GM10266 (cell line): ENCODE measurements at regions not wholly inside any gene's neighbourhood (a gene's known extent, or its start where the extent isn't known, plus 50 kb on each side); places are given as distances from the start of the nearest gene placed in this dataset.

Source experiments
- DNase-seq: peaks from one replicate; pipeline ENCODE4 v3.0.0; 2012; ENCODE audit errors: extremely low spot score
- TF ChIP-seq, protein P1 (sequence below): IDR thresholded peaks from 2 replicates; pipeline ENCODE4 v1.5.1; 2012; ENCODE audit warnings: mild to moderate bottlenecking, low read depth; ENCODE audit not compliant: control insufficient read depth, insufficient read depth; ENCODE audit errors: missing control alignments

DNA sequence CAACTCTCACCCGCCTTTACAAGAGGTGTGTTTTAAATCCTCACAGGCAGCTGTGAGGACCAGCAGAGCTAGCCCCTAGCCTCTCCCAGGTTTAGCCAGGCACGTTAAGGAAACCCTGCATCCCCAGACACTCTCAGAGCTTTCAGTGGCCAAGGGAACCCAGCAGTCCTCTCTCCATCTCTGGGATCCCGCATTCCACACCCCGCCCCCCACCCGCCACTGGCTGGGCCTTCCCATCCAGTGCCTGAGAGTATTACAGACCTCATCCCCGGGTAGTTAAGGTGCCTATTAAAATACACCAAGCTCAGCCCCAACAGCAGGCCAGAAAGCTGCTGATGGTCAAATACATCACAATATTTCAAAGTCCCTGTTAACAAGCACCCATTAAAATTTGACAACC is 256.2 kb downstream of the BCOR start:
- no peak for DNase-seq
- TF ChIP-seq, protein P1, sequence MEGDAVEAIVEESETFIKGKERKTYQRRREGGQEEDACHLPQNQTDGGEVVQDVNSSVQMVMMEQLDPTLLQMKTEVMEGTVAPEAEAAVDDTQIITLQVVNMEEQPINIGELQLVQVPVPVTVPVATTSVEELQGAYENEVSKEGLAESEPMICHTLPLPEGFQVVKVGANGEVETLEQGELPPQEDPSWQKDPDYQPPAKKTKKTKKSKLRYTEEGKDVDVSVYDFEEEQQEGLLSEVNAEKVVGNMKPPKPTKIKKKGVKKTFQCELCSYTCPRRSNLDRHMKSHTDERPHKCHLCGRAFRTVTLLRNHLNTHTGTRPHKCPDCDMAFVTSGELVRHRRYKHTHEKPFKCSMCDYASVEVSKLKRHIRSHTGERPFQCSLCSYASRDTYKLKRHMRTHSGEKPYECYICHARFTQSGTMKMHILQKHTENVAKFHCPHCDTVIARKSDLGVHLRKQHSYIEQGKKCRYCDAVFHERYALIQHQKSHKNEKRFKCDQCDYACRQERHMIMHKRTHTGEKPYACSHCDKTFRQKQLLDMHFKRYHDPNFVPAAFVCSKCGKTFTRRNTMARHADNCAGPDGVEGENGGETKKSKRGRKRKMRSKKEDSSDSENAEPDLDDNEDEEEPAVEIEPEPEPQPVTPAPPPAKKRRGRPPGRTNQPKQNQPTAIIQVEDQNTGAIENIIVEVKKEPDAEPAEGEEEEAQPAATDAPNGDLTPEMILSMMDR, result no peak

GRCh38 chrX:39842281-39842973 is 255.3 kb downstream of the BCOR start:
- no peak for DNase-seq
- TF ChIP-seq, protein P1, result no peak

GRCh38 chrX:39843318-39843717 is 254.4 kb downstream of the BCOR start:
- DNase-seq, result no peak
- TF ChIP-seq, protein P1, result no peak

DNA sequence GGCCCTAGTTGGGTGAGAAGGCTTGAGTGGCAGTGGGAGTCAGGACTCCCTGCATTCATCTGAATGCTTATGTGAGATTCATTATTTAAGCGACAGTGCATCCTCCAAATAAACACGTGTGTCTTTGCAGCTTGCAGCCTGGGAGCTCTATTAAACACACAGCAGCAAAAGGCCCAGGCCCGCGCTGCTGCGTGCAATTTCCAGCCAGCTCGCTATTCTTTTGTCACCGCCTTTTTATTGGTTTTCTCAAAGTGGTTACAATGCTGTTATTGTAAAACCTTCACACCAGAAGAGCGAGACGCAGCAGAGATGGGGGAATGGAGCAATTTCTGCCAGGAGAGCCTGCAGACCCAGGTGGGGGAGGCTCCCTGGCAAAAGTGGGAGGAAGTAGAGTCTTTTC is 252.5 kb downstream of the BCOR start:
- no peak for DNase-seq
- TF ChIP-seq, protein P1, result no peak

GRCh38 chrX:39846460-39846859 is 251.3 kb downstream of the BCOR start:
- TF ChIP-seq, protein P1, result no peak
- no peak for DNase-seq

DNA sequence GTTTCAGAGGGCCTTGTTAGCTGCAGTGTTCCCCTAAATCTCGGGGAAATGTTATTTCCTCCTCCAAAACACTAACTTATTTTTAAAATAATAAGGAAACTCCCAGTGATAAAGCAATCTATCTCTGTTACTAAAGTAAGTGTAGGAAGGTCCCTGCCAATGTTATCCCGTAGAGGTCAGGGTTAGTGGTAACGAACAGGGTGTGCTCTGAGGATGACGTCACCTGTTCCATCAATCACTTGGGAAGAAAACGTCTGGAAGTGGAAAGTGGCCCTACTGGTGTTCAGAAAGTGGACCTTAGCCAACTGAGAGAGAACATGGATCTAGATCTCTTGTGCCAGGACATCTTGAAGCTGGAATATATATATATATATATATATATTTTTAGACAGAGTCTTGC is 249.5 kb downstream of the BCOR start:
- TF ChIP-seq, protein P1, result no peak
- DNase-seq, result no peak

GRCh38 chrX:39848900-39849299 is 248.9 kb downstream of the BCOR start:
- TF ChIP-seq, protein P1, result no peak
- DNase-seq, result no peak
